Breast epithelium (tissue), 4 donors: ENCODE measurements at regions not wholly inside any gene's neighbourhood (a gene's known extent, or its start where the extent isn't known, plus 50 kb on each side); places are given as distances from the start of the nearest gene placed in this dataset.

Source experiments
- DNase-seq, 2 donors: peaks; one replicate each; pipeline ENCODE4 v3.0.0-alpha.2; 2019; ENCODE audit warnings: low spot score in 2 of 2
- H3K27ac ChIP-seq, 2 donors: fragments of 200-600 bp; sonication (generic) in 1 of 2; one replicate each; pipeline ENCODE4 v1.5.1; 2016 to 2019; ENCODE audit warnings: mild to moderate bottlenecking in 1 of 2
- H3K27me3 ChIP-seq, 2 donors: fragments of 200-600 bp; sonication (generic) in 1 of 2; one replicate each; pipeline versions ENCODE4 v1.5.1 to v1.6.0; 2017 to 2019; ENCODE audit warnings: control low read depth in 1 of 2, mild to moderate bottlenecking in 1 of 2
- H3K36me3 ChIP-seq: fragments of 200-600 bp; one replicate; pipeline ENCODE4 v1.5.1; 2019
- H3K4me1 ChIP-seq, 2 donors: fragments of 200-600 bp; sonication (generic); one replicate each; pipeline ENCODE4 v1.5.1; 2016 to 2019; ENCODE audit warnings: control low read depth in 1 of 2
- H3K4me3 ChIP-seq, 3 donors: fragments of 200-600 bp; sonication (generic); 1 replicate in 2 of 3; 2 replicates in 1 of 3; pipeline ENCODE4 v1.5.1; 2016 to 2019; ENCODE audit warnings: mild to moderate bottlenecking in 3 of 3, moderate library complexity in 2 of 3
- H3K9me3 ChIP-seq, 2 donors: fragments of 200-600 bp; sonication (generic) in 1 of 2; one replicate each; pipeline ENCODE4 v1.5.1; 2016 to 2019; ENCODE audit warnings: control low read depth in 1 of 2
- CTCF ChIP-seq, 3 donors: fragments of 450-650 bp; IDR thresholded peaks; one replicate each; pipeline ENCODE4 v1.5.1; 2016 to 2017; ENCODE audit warnings: antibody characterized with exemption in 3 of 3, mild to moderate bottlenecking in 3 of 3, moderate library complexity in 3 of 3
- POLR2A ChIP-seq: fragments of 450-650 bp; IDR thresholded peaks from one replicate; pipeline ENCODE4 v1.6.1; 2016; ENCODE audit warnings: antibody characterized with exemption, mild to moderate bottlenecking, moderate library complexity
- POLR2AphosphoS5 ChIP-seq, 3 donors: sonication (generic); formaldehyde crosslinking; IDR thresholded peaks; one replicate each; pipeline ENCODE4 v1.6.1; 2017; ENCODE audit warnings: antibody characterized with exemption in 3 of 3
- intact Hi-C: fragments of 100-400 bp; cut with DNase I; formaldehyde crosslinking; loops from one replicate; pipeline ENCODE4 v1.15.1; 2023; ENCODE audit warnings: low total_unique reads

DNA sequence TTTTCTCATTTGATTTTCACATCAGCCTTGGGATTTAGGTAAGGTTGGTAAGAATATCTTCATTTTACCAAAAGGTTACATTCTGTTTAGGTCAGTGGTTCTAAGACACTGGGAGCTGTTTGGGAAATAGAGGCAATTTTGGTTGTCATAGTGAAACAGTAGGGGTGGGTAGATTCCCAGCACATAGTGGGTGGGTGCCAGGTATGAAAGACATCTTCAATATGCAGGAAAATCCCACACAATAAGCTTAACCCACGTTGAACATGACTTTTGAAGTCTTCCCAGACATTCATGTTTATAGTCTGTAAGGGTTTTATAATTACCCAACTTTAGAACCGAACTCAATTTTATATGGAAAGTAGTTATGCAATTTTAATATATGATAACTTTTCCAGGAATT, 249.6 kb downstream of the SNCA start:
- Histone ChIP-seq H3K27ac (no peak overlapping the region), H3K9me3 (no peaks in the 10 kb centered on the region), H3K27me3 (no peaks in the 10 kb centered on the region), H3K4me3 (no peak overlapping the region), H3K4me1 (no peaks in the 10 kb centered on the region), H3K36me3 (no peaks in the 10 kb centered on the region)
- TF ChIP-seq POLR2AphosphoS5 (IDR thresholded peaks at IDR 0.05) (no peak), CTCF (IDR thresholded peaks at IDR 0.05) (no peak), POLR2A (no peak)
- intact Hi-C loops, result no loop called here
- DNase-seq, result no peak

DNA sequence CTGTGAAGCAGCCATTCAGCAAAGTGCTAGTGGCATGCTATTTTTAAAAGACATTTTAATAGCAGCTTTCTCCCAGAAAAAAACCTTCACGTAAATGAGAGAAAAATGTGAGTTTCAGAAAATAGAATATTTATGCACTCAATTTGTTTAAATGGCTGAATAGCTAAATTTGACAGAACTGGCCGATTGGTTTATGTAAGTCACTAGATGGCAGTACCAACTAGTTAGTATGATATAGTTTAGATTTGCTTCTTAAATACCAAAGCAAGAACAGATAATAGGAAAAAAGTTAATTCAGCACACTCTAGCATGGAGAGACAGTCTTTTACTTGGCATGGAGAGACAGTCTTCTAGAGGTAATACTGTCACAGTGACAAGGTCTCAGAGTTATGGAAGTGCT, 250.1 kb downstream of the SNCA start:
- Histone ChIP-seq H3K4me3 (no peak overlapping the region), H3K9me3 (no peaks in the 10 kb centered on the region), H3K4me1 (no peaks in the 10 kb centered on the region), H3K27ac (no peak overlapping the region), H3K36me3 (no peaks in the 10 kb centered on the region), H3K27me3 (no peaks in the 10 kb centered on the region)
- DNase-seq, result no peak
- intact Hi-C loops, result no loop called here
- TF ChIP-seq POLR2A (no peak), CTCF (IDR thresholded peaks at IDR 0.05) (no peak), POLR2AphosphoS5 (IDR thresholded peaks at IDR 0.05) (no peak)

- TF ChIP-seq CTCF (IDR thresholded peaks at IDR 0.05) (no peak), POLR2A (no peak), POLR2AphosphoS5 (IDR thresholded peaks at IDR 0.05) (no peak)
- H3K9me3 ChIP-seq, result no peaks in the 10 kb centered on the region
- H3K4me1 ChIP-seq, result no peaks in the 10 kb centered on the region
- H3K27me3 ChIP-seq, result no peaks in the 10 kb centered on the region
- DNase-seq, result no peak
- intact Hi-C loops, result no loop called here
- H3K4me3 ChIP-seq, result no peak overlapping the region
- H3K27ac ChIP-seq, result no peak overlapping the region
- no peaks in the 10 kb centered on the region for H3K36me3 ChIP-seq
Observed at GRCh38 chr4:89586318-89586717, 250.6 kb downstream of the SNCA start.

DNA sequence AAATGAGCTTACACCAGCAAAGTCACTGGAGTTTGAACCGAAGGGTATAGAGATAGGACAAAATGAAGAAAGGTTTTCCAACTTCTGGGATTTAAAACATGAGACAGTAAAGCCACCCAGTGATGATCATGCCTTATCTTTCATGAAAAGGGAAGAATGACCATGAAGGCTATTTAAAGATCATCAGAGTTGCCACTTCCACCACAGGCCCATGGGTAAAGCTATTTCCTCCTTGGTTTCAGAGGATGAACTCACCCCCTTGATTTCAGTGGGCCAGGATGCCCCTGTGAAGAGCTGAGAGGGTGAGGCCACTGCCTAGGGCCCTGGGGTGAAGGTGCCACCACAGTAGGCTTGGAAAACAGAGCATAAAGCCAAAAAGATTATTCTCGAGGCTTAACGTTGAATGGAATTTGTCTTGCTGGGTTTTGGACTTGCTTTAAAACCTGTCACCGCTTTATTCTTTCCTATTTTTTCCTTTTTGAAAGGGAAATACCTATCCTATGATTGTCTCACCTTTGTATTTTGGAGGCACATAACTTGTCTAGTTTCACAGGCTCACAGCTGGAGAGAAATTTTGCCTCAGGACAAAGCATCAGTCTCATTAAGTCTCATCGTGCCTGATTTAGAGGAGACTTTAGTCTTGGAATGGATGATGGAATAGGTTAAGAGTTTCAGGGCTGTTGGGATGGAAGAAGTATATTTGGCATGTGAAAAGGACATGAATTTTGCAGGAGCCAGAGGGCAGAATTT, 254.0 kb downstream of the SNCA start:
- Histone ChIP-seq H3K4me3 (no peak overlapping the region), H3K9me3 (no peaks in the 10 kb centered on the region), H3K36me3 (no peaks in the 10 kb centered on the region), H3K4me1 (no peaks in the 10 kb centered on the region), H3K27ac (no peak overlapping the region), H3K27me3 (no peaks in the 10 kb centered on the region)
- TF ChIP-seq POLR2AphosphoS5 (IDR thresholded peaks at IDR 0.05) (no peak), CTCF (IDR thresholded peaks at IDR 0.05) (no peak), POLR2A (no peak)
- DNase-seq, result no peak
- intact Hi-C loops, result no loop called here

DNA sequence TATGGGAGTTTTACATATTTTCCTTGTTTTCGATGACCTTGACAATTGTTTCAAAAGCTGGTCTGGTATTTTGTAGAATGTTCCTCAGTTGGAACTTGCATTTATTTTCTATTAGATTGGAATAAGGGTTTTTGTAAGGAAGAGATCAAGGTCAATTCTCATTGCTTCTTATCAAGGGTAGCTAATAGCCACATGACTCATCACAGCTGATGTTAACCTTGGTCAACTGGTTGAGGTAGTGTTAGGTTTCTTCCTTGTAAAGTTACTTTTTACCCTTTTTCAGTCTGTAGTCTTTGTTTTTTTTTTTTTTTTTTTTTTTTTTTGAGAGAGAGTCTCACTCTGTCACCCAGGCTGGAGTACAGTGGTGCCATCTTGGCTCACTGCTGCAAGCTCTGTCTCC, 257.2 kb downstream of the SNCA start:
- Histone ChIP-seq H3K36me3 (no peaks in the 10 kb centered on the region), H3K4me3 (no peak overlapping the region), H3K4me1 (no peaks in the 10 kb centered on the region), H3K9me3 (no peaks in the 10 kb centered on the region), H3K27me3 (no peaks in the 10 kb centered on the region), H3K27ac (no peak overlapping the region)
- intact Hi-C loops, result no loop called here
- DNase-seq, result no peak
- TF ChIP-seq CTCF (IDR thresholded peaks at IDR 0.05) (no peak), POLR2AphosphoS5 (IDR thresholded peaks at IDR 0.05) (no peak)
